Large intestine (tissue), 3 donors: ENCODE measurements at regions not wholly inside any gene's neighbourhood (a gene's known extent, or its start where the extent isn't known, plus 50 kb on each side); places are given as distances from the start of the nearest gene placed in this dataset.
A peak's percentile ranks its signal among the peaks of the same experiment; 100 is the strongest.
"Not testable (repeated sequence)": the region's sequence is repeated elsewhere in the genome, so short reads cannot be mapped to it uniquely, and the experiment has no call there.

Source experiments
- DNase-seq, 2 donors: peaks; one replicate each; pipeline versions ENCODE4 v3.0.0 to v3.0.0-alpha.2; 2013
- H3K27ac ChIP-seq: one replicate; pipeline ENCODE4 v1.5.1; 2013; ENCODE audit warnings: low read length
- H3K27me3 ChIP-seq: 2 replicates; pipeline ENCODE4 v1.6.1; 2013; ENCODE audit warnings: low read length; ENCODE audit not compliant: control insufficient read depth, insufficient read depth
- H3K36me3 ChIP-seq: 2 replicates; pipeline ENCODE4 v1.6.1; 2013; ENCODE audit warnings: low read length; ENCODE audit not compliant: control insufficient read depth, insufficient read depth
- H3K4me1 ChIP-seq: one replicate; pipeline ENCODE4 v1.6.1; 2013; ENCODE audit warnings: low read length; ENCODE audit not compliant: control insufficient read depth, insufficient read depth
- H3K4me3 ChIP-seq: one replicate; pipeline ENCODE4 v1.5.1; 2013; ENCODE audit warnings: low read length
- H3K9me3 ChIP-seq: one replicate; pipeline ENCODE4 v1.6.1; 2013; ENCODE audit warnings: mild to moderate bottlenecking, low read depth, low read length, moderate library complexity; ENCODE audit not compliant: control insufficient read depth
- WGBS: methylation state at CpG from one replicate; pipeline ENCODE4 v1.1.5; 2013; ENCODE audit warnings: low lambda C conversion rate; ENCODE audit not compliant: insufficient coverage; 5-methylcytosine and 5-hydroxymethylcytosine counted together

- H3K27me3 ChIP-seq, H3K27ac ChIP-seq, DNase-seq, H3K4me1 ChIP-seq, H3K36me3 ChIP-seq, H3K4me3 ChIP-seq, H3K9me3 ChIP-seq: not testable (repeated sequence)
- 100% methylated on average over 1 of the region's 2 CpGs for WGBS
These were observed 74.4 kb upstream of the RTN4 start for GRCh38 chr2:55124682-55125081.

GRCh38 chr2:55123851-55124269, 73.6 kb upstream of the RTN4 start:
- WGBS: no CpG with 5 or more reads among the region's 2 CpGs
- H3K4me1 ChIP-seq: peaks cover 3% of the 10 kb centered on the region
- peak in 1 of 2 donors; percentile 15 for DNase-seq
- H3K9me3 ChIP-seq: no peaks in the 10 kb centered on the region
- no peak overlapping the region for H3K27ac ChIP-seq
- no peaks in the 10 kb centered on the region for H3K36me3 ChIP-seq
- no peaks in the 10 kb centered on the region for H3K27me3 ChIP-seq
- H3K4me3 ChIP-seq: no peak overlapping the region

DNA sequence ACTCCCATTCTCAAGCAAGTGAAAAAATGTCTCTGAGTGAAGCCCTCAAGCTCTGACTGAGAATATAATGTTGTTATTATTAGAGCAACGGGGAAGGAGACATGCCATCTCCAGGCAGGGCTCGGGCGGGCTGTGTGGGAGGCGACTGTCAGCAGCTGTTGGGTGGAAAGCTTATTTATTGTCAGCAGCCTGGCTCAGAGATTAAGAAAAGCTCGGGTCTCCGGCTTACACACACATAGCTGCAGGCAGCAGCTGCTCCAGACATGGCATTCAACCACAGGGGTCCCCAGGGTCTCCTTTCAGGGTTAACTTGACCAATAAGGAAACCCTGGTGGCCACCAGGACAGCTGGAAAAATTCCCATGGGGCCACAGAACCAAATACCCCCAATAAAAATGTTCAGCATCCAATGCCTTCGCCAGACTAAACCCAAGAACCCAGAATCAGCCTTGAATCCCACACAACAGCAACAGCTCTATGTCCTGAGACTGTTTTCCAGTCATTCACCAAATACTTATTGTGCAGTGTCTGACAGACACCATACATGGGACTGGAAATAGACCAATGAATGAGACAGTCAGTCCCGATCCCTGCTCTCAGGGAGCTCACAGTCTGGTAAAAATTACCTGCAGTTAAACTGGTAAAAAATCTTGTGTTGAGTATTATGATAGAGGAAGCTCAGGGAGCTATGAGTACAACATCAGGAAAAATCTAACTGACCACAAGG, 70.5 kb upstream of the RTN4 start:
- DNase-seq: peak in 1 of 2 donors; percentile 19
- Histone ChIP-seq H3K4me1 (peaks cover 3% of the 10 kb centered on the region), H3K9me3 (no peaks in the 10 kb centered on the region), H3K27ac (no peak overlapping the region), H3K27me3 (no peaks in the 10 kb centered on the region), H3K4me3 (no peak overlapping the region), H3K36me3 (no peaks in the 10 kb centered on the region)
- no CpG with 5 or more reads among the region's 8 CpGs for WGBS

DNA sequence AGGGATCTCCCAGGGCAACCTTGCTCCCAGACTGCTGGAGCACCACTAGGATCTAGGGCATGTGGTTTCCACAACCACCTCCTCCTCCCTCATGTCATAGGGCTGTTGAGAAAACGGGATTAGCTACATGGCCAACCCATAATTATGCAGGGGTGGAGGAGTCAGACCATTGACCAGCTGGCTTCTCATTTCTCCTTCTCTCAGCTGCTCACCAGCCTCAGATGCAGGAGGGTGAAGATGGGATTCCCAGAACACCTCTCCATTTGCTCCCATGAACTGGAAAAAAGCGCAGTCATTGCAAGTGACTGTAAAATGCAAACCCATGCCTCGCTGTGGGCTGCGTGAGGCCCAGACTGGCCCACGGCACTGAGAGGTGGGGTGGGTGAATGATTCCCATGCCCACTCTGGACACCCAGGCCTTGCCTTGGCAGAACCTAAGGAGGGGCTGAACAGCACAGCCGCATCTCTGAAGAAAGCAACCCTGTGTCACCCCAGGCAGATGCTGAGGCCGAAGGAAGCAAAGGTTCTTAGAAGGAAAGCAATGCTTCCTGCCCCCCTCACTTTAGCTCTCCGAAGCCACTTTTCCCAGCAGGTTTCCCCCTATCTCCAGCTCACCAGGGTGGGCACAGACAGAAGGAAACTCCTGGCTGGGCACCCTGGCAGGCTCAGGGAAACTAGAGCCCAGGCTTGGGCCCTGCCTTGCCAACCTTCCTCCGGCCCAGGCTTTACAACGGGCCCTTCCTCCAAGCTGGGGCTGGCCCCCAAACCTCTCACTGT, 69.6 kb upstream of the RTN4 start:
- Histone ChIP-seq H3K9me3 (no peaks in the 10 kb centered on the region), H3K4me1 (peaks cover 3% of the 10 kb centered on the region), H3K27ac (no peak overlapping the region), H3K36me3 (no peaks in the 10 kb centered on the region), H3K4me3 (no peak overlapping the region), H3K27me3 (no peaks in the 10 kb centered on the region)
- WGBS: no CpG with 5 or more reads among the region's 10 CpGs
- no peak for DNase-seq

DNA sequence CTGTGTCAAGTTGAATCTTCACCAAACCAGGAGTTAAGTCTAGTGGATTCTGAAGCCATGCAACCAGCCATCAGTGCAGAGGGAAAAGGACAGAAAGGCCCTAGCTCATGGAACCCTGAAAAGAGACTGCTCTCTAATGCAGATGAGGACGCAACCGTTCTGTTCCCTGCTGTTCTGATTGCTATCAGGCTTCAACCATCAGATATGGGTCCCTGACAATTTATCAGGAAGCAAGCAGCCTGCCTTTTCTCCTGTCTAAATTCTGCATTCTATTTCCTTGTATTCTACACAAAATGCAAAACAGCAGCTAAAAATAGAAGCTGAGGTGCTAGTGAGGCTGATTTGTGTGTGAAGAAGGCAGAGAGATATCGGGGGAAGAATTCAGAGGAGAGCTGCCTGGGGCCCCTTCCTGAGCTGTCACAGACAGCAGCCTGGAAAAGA, 68.4 kb upstream of the RTN4 start:
- H3K9me3 ChIP-seq: no peaks in the 10 kb centered on the region
- H3K4me3 ChIP-seq: no peak overlapping the region
- H3K36me3 ChIP-seq: no peaks in the 10 kb centered on the region
- H3K27ac ChIP-seq: no peak overlapping the region
- no peaks in the 10 kb centered on the region for H3K27me3 ChIP-seq
- no CpG with 5 or more reads among the region's 3 CpGs for WGBS
- H3K4me1 ChIP-seq: peaks cover 3% of the 10 kb centered on the region
- DNase-seq: no peak

DNA sequence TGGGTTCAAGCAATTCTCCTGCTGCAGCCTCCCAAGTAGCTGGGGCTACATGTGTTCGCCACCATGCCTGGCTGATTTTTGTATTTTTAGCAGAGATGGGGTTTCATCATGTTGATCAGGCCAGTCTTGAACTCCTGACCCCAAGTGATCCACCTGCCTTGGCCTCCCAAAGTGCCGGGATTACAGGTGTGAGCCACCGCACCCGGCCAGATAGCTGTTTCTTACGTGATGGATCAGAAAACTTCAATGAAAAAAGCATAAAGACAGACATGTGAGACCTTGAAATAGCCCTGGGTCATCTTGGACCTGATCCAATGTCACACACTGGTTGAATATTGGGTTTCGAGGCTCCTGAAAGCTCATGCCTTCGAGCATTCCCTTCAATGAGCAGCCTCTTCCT, 66.7 kb upstream of the RTN4 start:
- WGBS: no CpG with 5 or more reads among the region's 7 CpGs

DNA sequence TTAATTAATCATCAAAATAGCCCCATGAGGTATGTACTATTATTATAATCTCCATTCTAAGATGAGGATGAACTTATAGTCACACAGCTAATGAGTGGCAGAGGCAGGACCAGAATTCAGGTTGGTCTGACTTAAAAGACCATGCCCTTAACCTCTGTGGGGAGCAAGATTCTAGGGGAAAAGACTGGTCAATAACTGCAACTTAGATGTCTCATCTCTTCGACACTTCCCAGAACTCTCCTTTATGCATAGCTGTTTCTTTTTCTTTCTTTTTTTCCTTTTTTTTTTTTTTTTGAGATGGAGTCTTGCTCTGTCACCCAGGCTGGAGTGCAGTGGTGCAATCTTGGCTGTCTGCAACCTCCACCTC, 66.3 kb upstream of the RTN4 start:
- Histone ChIP-seq H3K9me3 (no peaks in the 10 kb centered on the region), H3K36me3 (no peaks in the 10 kb centered on the region), H3K27ac (no peak overlapping the region), H3K27me3 (no peaks in the 10 kb centered on the region), H3K4me1 (peaks cover 12% of the 10 kb centered on the region), H3K4me3 (no peak overlapping the region)
- no peak for DNase-seq
- no CpG with 5 or more reads among the region's 1 CpG for WGBS

More for the DNA sequence above, 66.7 kb upstream of the RTN4 start:
- no peaks in the 10 kb centered on the region for H3K36me3 ChIP-seq
- H3K4me3 ChIP-seq: no peak overlapping the region
- peaks cover 12% of the 10 kb centered on the region for H3K4me1 ChIP-seq
- no peaks in the 10 kb centered on the region for H3K9me3 ChIP-seq
- DNase-seq: no peak
- H3K27ac ChIP-seq: no peak overlapping the region
- H3K27me3 ChIP-seq: no peaks in the 10 kb centered on the region

DNA sequence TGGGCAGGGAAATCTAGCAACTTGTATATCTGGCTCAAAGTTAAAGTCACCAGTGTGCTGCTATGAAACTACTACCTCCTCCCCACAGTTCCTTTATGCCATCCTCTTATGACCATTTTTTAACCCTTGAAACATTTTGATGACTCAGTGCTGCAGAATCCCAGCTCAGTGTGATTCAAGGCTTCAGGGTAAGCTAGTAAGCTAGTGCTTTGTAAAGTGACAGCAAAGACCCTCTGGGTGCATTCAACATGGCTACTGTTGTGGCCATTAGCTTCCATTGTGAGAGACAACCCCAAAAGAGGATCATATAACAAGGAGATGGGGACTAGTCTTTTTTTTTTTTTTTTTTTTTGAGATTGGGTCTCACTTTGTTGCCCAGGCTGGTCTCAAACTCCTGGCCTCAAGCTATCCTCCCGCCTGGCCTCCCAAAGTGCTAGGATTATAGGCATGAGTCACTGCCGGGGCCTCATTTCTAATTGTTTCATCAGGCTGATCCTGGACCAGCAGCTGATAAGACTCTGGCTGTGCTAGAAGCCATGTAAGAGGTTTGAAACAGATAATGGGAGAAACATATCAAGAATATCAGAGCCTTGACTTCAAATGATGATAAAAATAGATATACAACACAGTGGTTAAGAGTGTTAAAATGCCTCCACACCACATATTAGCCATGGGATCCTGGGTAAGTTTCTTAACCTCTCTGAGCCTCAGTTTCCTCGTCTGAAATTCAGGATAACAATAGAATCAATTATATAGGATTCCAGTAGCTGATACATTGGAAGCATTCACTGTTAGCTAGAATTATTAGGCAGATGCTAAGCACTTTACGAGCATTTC, 65.7 kb upstream of the RTN4 start:
- no peak for DNase-seq
- H3K9me3 ChIP-seq: no peaks in the 10 kb centered on the region
- no peaks in the 10 kb centered on the region for H3K27me3 ChIP-seq
- WGBS: 50% methylated on average over 1 of the region's 4 CpGs
- H3K36me3 ChIP-seq: no peaks in the 10 kb centered on the region
- no peak overlapping the region for H3K27ac ChIP-seq
- peaks cover 15% of the 10 kb centered on the region for H3K4me1 ChIP-seq
- no peak overlapping the region for H3K4me3 ChIP-seq

- Histone ChIP-seq H3K4me3 (no peak overlapping the region), H3K4me1 (peaks cover 12% of the 10 kb centered on the region), H3K27ac (no peak overlapping the region), H3K27me3 (no peaks in the 10 kb centered on the region), H3K36me3 (no peaks in the 10 kb centered on the region), H3K9me3 (no peaks in the 10 kb centered on the region)
- no CpG with 5 or more reads among the region's 5 CpGs for WGBS
- no peak for DNase-seq
These were observed 64.3 kb upstream of the RTN4 start for GRCh38 chr2:55114597-55114996.

DNA sequence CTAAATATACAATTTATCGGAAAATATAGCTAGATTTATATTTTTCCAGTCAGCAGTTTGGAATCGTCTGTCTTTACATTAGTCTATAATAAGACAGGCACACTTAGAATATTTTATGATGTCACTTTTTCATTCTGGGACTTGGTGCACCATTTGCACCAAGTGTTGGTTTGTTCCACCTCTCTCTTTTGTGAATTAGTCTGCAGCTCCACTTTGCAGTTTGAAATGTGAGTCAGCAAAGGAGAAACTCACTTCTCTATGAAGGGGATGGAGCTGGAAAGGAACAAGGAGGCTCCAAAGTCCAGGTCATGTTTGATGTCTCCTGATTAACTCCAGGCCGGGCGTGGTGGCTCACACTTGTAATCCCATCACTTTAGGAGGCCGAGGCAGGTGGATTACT, 63.8 kb upstream of the RTN4 start:
- WGBS: 72% methylated on average over 2 of the region's 5 CpGs
- Histone ChIP-seq H3K4me1 (peaks cover 14% of the 10 kb centered on the region), H3K9me3 (no peaks in the 10 kb centered on the region), H3K27me3 (no peaks in the 10 kb centered on the region), H3K27ac (no peak overlapping the region), H3K4me3 (no peak overlapping the region), H3K36me3 (no peaks in the 10 kb centered on the region)
- DNase-seq: peak in 1 of 2 donors; percentile 41
